ENCODE measurements at regions not wholly inside any gene's neighbourhood (a gene's known extent, or its start where the extent isn't known, plus 50 kb on each side); places are given as distances from the start of the nearest gene placed in this dataset.
A peak's percentile ranks its signal among the peaks of the same experiment; 100 is the strongest.

- peak; percentile 89 for DNase-seq
Measured at GRCh38 chr6:127022302-127022701, 96.2 kb upstream of the RSPO3 start.

DNA sequence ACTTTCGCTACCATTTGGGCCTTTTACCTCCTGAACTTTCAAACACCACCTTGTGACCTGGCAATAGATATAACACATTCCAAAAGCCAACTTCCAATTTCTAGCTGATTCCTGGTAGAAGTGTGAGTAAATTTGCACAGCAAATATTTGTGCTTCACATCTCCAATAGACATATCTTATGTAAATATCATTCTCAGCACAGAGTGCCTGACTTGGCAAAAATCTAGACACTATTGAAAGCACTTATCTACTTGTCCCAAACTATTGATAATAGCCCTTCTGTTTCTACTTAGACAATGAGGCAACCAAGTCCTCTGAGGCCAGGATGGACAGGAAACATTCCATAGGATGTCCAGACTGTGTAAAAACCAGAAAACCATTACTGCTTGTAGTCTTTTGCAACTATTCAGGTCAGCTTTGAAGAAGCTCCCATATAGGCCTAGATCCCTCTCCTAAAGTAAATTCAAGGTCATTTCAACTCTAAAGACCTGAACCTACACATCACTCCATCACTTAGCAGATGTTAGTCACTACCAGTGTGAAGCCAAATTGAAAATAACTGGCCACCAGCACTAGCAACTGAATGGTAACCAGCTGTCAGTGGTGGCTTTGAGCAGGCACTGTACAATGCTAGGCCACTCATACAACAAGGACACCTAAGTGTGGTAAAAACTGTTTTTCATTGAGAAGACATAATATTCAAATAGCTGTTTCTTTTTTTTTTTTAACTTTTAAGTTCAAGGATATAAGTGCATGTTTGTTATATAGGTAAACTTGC lies 95.3 kb upstream of the RSPO3 start:
- DNase-seq, result peak; percentile 66

DNA sequence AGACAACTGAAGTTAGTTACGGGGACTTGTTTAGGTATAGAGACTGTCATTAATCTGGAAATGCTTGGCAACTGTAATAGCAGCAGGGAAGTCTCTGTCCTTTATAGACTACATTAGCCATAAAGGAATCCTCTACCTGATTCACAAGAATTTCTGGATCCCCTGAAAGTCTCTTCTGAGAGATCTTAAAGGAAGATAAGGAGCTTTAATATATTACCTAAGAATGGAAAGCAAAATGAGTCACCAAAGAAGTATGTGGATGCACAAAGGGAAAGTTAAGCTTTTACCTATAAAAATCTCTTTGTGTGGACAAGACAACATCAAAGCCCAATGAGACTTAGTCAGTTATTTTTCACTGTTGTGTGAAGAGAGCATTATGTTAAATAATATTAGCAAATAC lies 92.2 kb upstream of the RSPO3 start:
- DNase-seq, result no peak

DNA sequence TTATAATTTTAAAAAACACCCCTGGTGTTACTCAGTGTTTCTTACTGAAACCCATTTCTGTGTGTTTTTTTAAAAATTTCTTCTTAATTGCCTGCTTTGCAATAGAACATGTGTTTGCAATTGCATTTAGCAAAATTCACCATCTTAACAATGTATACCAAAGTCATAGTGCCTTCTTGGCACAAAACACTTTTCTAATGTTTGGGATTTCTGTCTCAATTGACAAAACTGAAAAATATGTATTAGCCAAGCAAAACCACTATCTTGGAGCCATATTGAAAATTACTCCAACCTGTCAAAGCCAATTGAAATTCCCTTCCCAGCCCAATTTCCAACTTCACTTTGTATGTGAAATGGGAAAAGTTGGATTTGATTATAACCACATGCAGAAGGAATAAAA lies 88.4 kb upstream of the RSPO3 start:
- no peak for DNase-seq

DNA sequence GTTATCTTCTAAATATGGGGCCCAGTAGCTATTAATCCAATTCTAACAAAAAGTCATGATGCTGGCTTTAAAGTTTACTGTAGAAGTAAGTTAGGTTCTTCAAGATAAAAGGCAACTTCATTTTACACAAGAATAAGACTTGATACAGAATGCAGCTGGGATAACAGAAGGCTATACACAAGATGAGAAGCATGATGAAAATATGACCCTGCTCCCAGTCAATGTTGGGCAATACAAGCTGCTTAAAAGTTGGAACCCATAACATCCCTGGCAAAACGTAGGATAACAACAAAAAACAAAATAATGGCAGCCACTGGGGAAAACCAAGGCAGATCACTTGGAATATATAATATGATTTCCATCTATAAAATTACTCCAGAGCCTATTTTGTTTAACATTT lies 87.6 kb upstream of the RSPO3 start:
- no peak for DNase-seq

DNA sequence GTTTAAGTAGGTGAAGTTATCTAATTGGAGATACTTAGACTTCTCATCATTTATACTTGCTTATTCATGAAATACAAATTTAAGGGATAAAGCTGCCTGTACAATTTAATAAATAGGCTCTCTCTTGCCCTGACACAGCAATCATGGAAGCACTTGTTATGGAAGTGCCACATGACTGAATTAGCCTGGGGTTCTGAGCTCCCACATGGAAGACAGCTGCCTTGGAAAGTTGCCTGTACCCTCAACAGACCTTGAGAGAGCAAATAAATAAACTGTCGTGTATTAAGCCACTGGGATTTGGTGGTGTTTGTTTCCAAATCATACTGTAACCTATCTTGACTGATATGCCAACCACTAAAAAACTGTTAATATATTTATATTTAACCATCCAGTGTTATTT lies 87.0 kb upstream of the RSPO3 start:
- peak; percentile 70 for DNase-seq

DNA sequence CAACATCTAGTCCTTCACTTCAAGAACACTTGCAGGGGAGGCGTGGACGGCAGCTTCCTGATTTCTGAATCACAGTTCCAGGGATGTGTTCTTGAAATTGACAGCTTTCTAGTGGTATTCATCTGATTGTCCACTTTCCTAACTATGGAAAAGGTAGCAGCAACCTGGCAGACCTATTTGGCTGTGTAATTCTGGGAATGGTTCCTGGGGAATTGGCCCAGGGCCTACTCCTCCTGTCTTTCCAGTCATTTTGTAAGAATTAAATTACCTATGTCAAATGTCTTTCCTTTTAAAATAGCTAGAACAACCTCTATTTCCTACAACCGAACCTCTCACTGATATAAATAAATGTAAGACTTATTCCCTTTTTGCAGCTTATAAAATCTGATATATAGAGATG lies 85.5 kb upstream of the RSPO3 start:
- DNase-seq, result no peak

DNA sequence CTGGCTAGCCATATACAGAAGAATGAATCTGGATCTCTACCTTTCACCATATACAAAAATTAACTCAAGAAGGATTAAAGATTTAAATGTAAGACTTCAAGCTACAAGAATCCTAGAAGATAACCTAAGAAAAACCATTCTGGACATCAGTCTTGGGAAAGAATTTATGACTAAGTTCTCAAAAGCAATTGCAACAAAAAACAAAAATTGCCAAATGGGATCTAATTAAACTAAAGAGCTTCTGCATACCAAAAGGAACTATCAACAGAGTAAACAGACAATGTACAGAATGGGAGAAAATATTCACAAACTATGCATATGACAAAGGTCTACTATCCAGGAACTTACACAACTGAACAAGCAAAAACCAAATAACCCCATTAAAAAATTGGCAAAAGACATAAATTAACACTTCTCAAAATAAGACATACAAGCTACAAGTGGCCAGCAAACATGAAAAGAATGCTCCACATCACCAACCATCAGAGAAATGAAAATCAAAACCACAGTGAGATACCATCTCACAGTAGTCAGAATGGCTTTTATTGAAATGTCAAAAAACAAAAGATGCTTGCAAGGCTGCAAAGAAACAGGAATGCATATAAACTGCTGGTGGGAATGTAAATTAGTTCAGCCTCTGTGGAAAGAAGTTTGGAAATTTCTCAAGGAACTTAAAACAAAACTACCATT lies 66.8 kb upstream of the RSPO3 start:
- no peak for DNase-seq

DNA sequence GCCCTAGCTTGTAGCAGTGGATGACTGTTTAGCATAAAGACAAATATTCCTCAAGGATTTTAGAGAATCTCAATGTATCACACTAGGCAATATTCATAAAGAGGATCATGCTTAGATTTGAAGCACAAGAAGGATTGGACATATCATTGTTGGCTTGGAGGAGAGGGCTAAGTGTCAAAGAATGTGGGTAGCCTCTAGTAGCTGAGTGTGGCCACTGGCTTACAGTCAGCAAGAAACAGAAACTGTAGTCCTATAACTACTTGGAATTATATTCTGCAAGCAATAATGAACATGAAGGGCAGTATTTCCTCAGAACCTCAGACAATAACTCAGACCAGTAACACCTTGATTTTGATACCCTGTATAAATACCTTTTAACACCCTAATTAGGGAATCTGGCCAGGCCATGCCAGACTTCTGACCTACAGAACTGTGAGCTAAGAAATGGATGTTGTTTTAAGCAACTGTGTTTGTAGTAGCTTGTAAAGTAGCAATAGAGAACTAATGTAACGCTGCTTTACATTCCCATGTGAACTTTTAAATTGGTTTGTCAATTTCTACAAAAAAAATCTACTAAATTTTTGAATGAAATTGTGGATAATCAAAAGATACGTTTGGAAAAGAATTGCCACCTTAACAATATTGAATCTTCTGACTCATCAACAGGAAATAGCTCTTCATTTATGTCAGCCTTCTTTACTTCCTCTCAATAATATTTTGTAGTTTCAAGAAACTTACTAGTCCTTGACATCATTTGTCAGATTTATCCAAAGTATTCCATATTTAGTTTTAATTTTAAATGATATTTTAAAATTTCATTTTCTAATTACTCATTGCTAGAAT lies 65.2 kb upstream of the RSPO3 start:
- DNase-seq, result no peak

DNA sequence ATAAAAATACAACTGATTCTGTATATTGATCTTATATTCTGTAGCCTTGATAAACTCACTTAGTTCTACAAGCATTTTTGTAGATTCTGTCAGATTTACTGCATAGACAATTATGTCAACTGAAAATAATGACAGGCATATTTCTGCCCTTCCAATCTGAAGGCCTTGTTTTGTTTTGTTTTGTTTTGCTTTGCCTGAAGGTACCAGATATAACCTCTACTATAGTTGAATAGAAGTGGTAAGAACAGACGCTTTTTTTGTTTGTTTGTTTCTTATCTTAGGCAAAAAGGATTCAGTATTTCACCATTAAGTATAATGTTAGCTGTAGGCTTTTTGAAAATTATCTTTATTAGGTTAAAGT lies 64.6 kb upstream of the RSPO3 start:
- DNase-seq, result no peak

DNA sequence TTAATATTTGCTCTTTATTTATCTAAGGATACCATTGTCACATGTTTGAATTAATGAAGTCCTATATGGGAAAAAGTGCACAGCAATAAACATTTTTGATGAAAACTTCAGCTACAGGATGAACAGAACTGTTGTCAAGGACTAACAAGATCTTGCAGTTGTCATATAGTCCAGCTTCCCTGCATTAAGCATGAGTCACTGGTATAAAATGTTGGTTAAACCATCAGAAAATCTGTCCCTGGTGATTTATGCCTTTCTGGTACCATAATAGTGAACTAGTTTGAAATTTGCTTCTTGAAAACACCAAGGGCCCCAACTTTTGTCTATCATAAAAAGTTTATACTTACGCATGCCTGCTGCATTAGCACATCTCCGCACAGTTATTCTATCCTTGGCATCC lies 60.4 kb upstream of the RSPO3 start:
- no peak for DNase-seq

- no peak for DNase-seq
Measured at GRCh38 chr6:127058936-127059335, 59.5 kb upstream of the RSPO3 start.

Measured in NCI-H1092 treated with DMSO at 0.1 percent for 48 hours (cell line).